A549 (cell line): ENCODE measurements at regions not wholly inside any gene's neighbourhood (a gene's known extent, or its start where the extent isn't known, plus 50 kb on each side); places are given as distances from the start of the nearest gene placed in this dataset.

Experiments used
- ATAC-seq, 2 experiments: fragments of 200-7000 bp in 1 of 2; fragments of >200 bp in 1 of 2; cut with Nextera tagmentation in 1 of 2; cut with Tn5 transposase in 1 of 2; 3 replicates each; pipeline versions ENCODE4 v1.8.0 to v1.9.1; 2018 to 2020; ENCODE audit warnings: mild to moderate bottlenecking in 1 of 2, moderate library complexity in 1 of 2
- CTCF ChIA-PET: fragments of 300-600 bp; sonication (Branson Sonifier 250); formaldehyde crosslinking; extraction: SDS; loops from one replicate; lab custom pipeline; 2021; ENCODE audit warnings: antibody characterized with exemption, inconsistent platforms; lab: Yijun Ruan, JAX
- POLR2A ChIA-PET: fragments of 350-600 bp; formaldehyde crosslinking; extraction: SDS; loops from one replicate; lab custom pipeline; 2021; ENCODE audit warnings: antibody characterized with exemption, inconsistent platforms; lab: Yijun Ruan, JAX
- DNase-seq, 2 experiments: peaks; one replicate each; pipeline versions ENCODE4 v3.0.0 to v3.0.0-alpha.2; 2011 to 2016; ENCODE audit warnings: low read depth in 1 of 2, low spot score in 1 of 2
- FAIRE-seq: peaks from 2 replicates; lab custom pipeline; 2011; peaks lifted over from hg19 to GRCh38; lab: Jason Lieb, UNC
- H3K27ac ChIP-seq, 2 experiments: fragments of >200 bp; sonication (Bioruptor Twin); formaldehyde crosslinking; 3 replicates each; pipeline ENCODE4 v1.5.1; 2016 to 2017
- H3K4me1 ChIP-seq: fragments of >200 bp; sonication (Bioruptor Twin); formaldehyde crosslinking; 3 replicates; pipeline ENCODE4 v1.6.1; 2016
- H3K4me2 ChIP-seq: fragments of >200 bp; sonication (Bioruptor Twin); formaldehyde crosslinking; 3 replicates; pipeline ENCODE4 v1.6.1; 2016
- H3K4me3 ChIP-seq: fragments of >200 bp; sonication (Bioruptor Twin); formaldehyde crosslinking; 3 replicates; pipeline ENCODE4 v1.5.1; 2016
- H3K9me3 ChIP-seq: fragments of >200 bp; sonication (Bioruptor Twin); formaldehyde crosslinking; 3 replicates; pipeline ENCODE4 v1.6.1; 2016
- BHLHE40 ChIP-seq: IDR thresholded peaks from 2 replicates; pipeline ENCODE4 v1.6.1; 2012; ENCODE audit warnings: low read depth, low read length, inconsistent platforms
- CBX2 ChIP-seq: fragments of 200-600 bp; sonication (generic); IDR thresholded peaks from 2 replicates; pipeline ENCODE4 v1.6.1; 2016; ENCODE audit warnings: low read depth, mild to moderate bottlenecking, borderline replicate concordance
- CBX8 ChIP-seq: fragments of 200-600 bp; sonication (generic); IDR thresholded peaks from 2 replicates; pipeline ENCODE4 v1.6.1; 2016
- CEBPB ChIP-seq, 2 experiments: fragments of >200 bp in 1 of 2; sonication (Bioruptor Twin) in 1 of 2; formaldehyde crosslinking in 1 of 2; IDR thresholded peaks; 2 replicates each; pipeline ENCODE4 v1.6.1; 2012 to 2016
- EHF ChIP-seq: fragments of 250-450 bp; sonication (Bioruptor Pico); IDR thresholded peaks from 2 replicates; pipeline ENCODE4 v1.5.0; 2020; ENCODE audit warnings: mild to moderate bottlenecking
- ELK1 ChIP-seq: fragments of 150-350 bp; IDR thresholded peaks from 2 replicates; pipeline ENCODE4 v1.6.1; 2014; ENCODE audit warnings: low read depth, mild to moderate bottlenecking, low read length
- FOXS1 ChIP-seq: fragments of 250-450 bp; sonication (Bioruptor Pico); IDR thresholded peaks from 2 replicates; pipeline ENCODE4 v1.5.0; 2020; ENCODE audit warnings: mild to moderate bottlenecking, moderate library complexity
- GATA3 ChIP-seq: IDR thresholded peaks from 2 replicates; pipeline ENCODE4 v1.6.1; 2012; ENCODE audit warnings: borderline replicate concordance
- HOXB5 ChIP-seq: fragments of 250-450 bp; sonication (Bioruptor Pico); IDR thresholded peaks from 2 replicates; pipeline ENCODE4 v1.5.0; 2020; ENCODE audit warnings: mild to moderate bottlenecking, moderate library complexity
- JUN ChIP-seq, 2 experiments: fragments of >200 bp; sonication (Bioruptor Twin); formaldehyde crosslinking; IDR thresholded peaks; 2 replicates in 1 of 2; 3 replicates in 1 of 2; pipeline ENCODE4 v1.6.1; 2016 to 2017
- MAFK ChIP-seq: fragments of 450-650 bp; IDR thresholded peaks from 2 replicates; pipeline ENCODE4 v1.6.1; 2014; ENCODE audit not compliant: partially characterized antibody
- MAZ ChIP-seq: fragments of 150-350 bp; IDR thresholded peaks from 2 replicates; pipeline ENCODE4 v1.6.1; 2014; ENCODE audit warnings: antibody characterized with exemption, low read depth, low read length, borderline replicate concordance
- MYC ChIP-seq: IDR thresholded peaks from 2 replicates; pipeline ENCODE4 v1.6.1; 2012; ENCODE audit warnings: mild to moderate bottlenecking, inconsistent platforms, low read length, improper control_type of control experiment, borderline replicate concordance
- POLR2A ChIP-seq: IDR thresholded peaks from 2 replicates; pipeline ENCODE4 v1.6.1; 2012; ENCODE audit warnings: mild to moderate bottlenecking, low read length
- POLR2AphosphoS2 ChIP-seq: conservative IDR thresholded peaks from 2 replicates; pipeline ENCODE4 v1.6.1; 2012; ENCODE audit warnings: low read length, improper control_type of control experiment, inconsistent platforms
- RAD21 ChIP-seq, 2 experiments: fragments of >200 bp in 1 of 2; sonication (Bioruptor Twin) in 1 of 2; formaldehyde crosslinking in 1 of 2; IDR thresholded peaks in 1 of 2; conservative IDR thresholded peaks in 1 of 2; 2 replicates in 1 of 2; 3 replicates in 1 of 2; pipeline ENCODE4 v1.6.1; 2012 to 2018; ENCODE audit warnings: inconsistent platforms in 1 of 2
- RARB ChIP-seq: fragments of 250-450 bp; sonication (Bioruptor Pico); IDR thresholded peaks from 2 replicates; pipeline ENCODE4 v1.8.0; 2021; ENCODE audit warnings: mild to moderate bottlenecking, moderate library complexity
- RCOR1 ChIP-seq: fragments of 150-350 bp; IDR thresholded peaks from 2 replicates; pipeline ENCODE4 v1.6.1; 2014; ENCODE audit warnings: antibody characterized with exemption, low read length, low read depth
- RFX5 ChIP-seq: fragments of 450-650 bp; IDR thresholded peaks from 2 replicates; pipeline ENCODE4 v1.7.1; 2014; ENCODE audit warnings: antibody characterized with exemption, mild to moderate bottlenecking, moderate library complexity
- RNF2 ChIP-seq: fragments of 200-600 bp; sonication (generic); IDR thresholded peaks from 2 replicates; pipeline ENCODE4 v1.6.1; 2016; ENCODE audit warnings: low read depth, mild to moderate bottlenecking, antibody characterized with exemption, moderate library complexity, borderline replicate concordance
- SREBF2 ChIP-seq: fragments of 450-650 bp; IDR thresholded peaks from 2 replicates; pipeline ENCODE4 v1.6.1; 2014; ENCODE audit warnings: mild to moderate bottlenecking, moderate library complexity
- TFCP2L1 ChIP-seq: fragments of 250-450 bp; sonication (Bioruptor Pico); IDR thresholded peaks from 2 replicates; pipeline ENCODE4 v1.5.0; 2021; ENCODE audit warnings: mild to moderate bottlenecking
- ZNF302 ChIP-seq: fragments of 250-450 bp; sonication (Bioruptor Pico); IDR thresholded peaks from 2 replicates; pipeline ENCODE4 v1.9.0; 2021; ENCODE audit warnings: inconsistent platforms, mild to moderate bottlenecking, moderate library complexity
- ZSCAN20 ChIP-seq: fragments of 250-450 bp; sonication (Bioruptor Pico); IDR thresholded peaks from 2 replicates; pipeline ENCODE4 v1.8.0; 2022; ENCODE audit warnings: mild to moderate bottlenecking, moderate library complexity
- WGBS: methylation state at CpG from one replicate; pipeline ENCODE4 v1.1.6; 2017; ENCODE audit errors: missing lambda C conversion rate; 5-methylcytosine and 5-hydroxymethylcytosine counted together
- TF ChIP-seq, protein P1 (sequence below): fragments of 200-600 bp; sonication (generic); IDR thresholded peaks from 2 replicates; pipeline ENCODE4 v1.6.1; 2016; ENCODE audit warnings: antibody characterized with exemption, mild to moderate bottlenecking, moderate library complexity

GRCh38 chr4:20358110-20358509 is 106.4 kb downstream of the SLIT2 start:
- Histone ChIP-seq H3K27ac (no peak overlapping the region), H3K4me1 (no peaks in the 10 kb centered on the region), H3K4me2 (no peak overlapping the region), H3K4me3 (no peak overlapping the region), H3K9me3 (no peaks in the 10 kb centered on the region)
- WGBS = 12% methylated on average over 8 of the region's 8 CpGs
- ATAC-seq = no peak
- POLR2A ChIA-PET = no interaction called here
- DNase-seq = no peak
- FAIRE-seq = no peak
- CTCF ChIA-PET = no interaction called here
- TF ChIP-seq POLR2AphosphoS2 = no peak
- TF ChIP-seq RFX5 = no peak
- TF ChIP-seq JUN (IDR thresholded peaks at IDR 0.05) = no peak
- TF ChIP-seq ZSCAN20 (CRISPR knock-in tag) = no peak
- TF ChIP-seq HOXB5 = no peak
- TF ChIP-seq CBX8 = no peak
- no peak for TF ChIP-seq RAD21 (conservative IDR thresholded peaks at IDR 0.05 in 1 of 2, IDR thresholded peaks at IDR 0.05 in 1 of 2)
- no peak for TF ChIP-seq EHF
- no peak for TF ChIP-seq POLR2A
- TF ChIP-seq MYC = no peak
- no peak for TF ChIP-seq TFCP2L1
- no peak for TF ChIP-seq MAZ
- TF ChIP-seq MAFK = no peak
- TF ChIP-seq FOXS1 (CRISPR knock-in tag) = no peak
- TF ChIP-seq CEBPB (IDR thresholded peaks at IDR 0.05) = no peak

DNA sequence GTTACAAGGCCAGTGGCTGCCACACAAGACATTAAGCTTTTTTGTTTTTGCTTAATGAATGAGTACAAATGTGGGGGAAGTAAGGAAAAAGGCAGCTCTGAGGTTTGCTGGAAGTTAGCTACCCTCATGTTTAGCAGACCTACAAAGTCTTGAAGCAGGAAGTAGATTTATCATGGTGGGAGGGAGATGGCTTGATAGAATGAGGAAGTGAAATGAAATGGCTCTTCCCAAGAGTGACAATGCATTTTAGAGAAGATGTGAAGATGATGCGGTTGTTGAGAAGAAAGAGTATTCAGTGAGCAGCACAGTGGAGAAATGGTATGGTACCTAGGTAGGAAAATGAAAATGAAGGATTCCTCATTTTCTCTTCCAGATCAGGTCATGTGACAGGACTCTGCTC is 108.0 kb downstream of the SLIT2 start:
- no peak for DNase-seq
- no peak for ATAC-seq
- POLR2A ChIA-PET = no interaction called here
- CTCF ChIA-PET = no interaction called here
- H3K27ac ChIP-seq = no peak overlapping the region
- H3K4me2 ChIP-seq = no peak overlapping the region
- H3K9me3 ChIP-seq = no peaks in the 10 kb centered on the region
- WGBS = 33% methylated on average over 1 of the region's 1 CpG
- FAIRE-seq = no peak
- H3K4me1 ChIP-seq = no peaks in the 10 kb centered on the region
- no peak for TF ChIP-seq RARB (CRISPR knock-in tag)
- TF ChIP-seq RNF2 = no peak
- TF ChIP-seq BHLHE40 = no peak
- no peak for TF ChIP-seq ZNF302 (CRISPR knock-in tag)
- TF ChIP-seq ZSCAN20 (CRISPR knock-in tag) = no peak
- TF ChIP-seq CBX2 = no peak
- no peak for TF ChIP-seq GATA3
- TF ChIP-seq SREBF2 = no peak
- no peak for TF ChIP-seq RCOR1
- TF ChIP-seq, protein P1, sequence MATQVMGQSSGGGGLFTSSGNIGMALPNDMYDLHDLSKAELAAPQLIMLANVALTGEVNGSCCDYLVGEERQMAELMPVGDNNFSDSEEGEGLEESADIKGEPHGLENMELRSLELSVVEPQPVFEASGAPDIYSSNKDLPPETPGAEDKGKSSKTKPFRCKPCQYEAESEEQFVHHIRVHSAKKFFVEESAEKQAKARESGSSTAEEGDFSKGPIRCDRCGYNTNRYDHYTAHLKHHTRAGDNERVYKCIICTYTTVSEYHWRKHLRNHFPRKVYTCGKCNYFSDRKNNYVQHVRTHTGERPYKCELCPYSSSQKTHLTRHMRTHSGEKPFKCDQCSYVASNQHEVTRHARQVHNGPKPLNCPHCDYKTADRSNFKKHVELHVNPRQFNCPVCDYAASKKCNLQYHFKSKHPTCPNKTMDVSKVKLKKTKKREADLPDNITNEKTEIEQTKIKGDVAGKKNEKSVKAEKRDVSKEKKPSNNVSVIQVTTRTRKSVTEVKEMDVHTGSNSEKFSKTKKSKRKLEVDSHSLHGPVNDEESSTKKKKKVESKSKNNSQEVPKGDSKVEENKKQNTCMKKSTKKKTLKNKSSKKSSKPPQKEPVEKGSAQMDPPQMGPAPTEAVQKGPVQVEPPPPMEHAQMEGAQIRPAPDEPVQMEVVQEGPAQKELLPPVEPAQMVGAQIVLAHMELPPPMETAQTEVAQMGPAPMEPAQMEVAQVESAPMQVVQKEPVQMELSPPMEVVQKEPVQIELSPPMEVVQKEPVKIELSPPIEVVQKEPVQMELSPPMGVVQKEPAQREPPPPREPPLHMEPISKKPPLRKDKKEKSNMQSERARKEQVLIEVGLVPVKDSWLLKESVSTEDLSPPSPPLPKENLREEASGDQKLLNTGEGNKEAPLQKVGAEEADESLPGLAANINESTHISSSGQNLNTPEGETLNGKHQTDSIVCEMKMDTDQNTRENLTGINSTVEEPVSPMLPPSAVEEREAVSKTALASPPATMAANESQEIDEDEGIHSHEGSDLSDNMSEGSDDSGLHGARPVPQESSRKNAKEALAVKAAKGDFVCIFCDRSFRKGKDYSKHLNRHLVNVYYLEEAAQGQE = no peak
- TF ChIP-seq ELK1 = no peak
- no peak overlapping the region for H3K4me3 ChIP-seq
